Fibroblast of lung (primary cell): ENCODE measurements at regions not wholly inside any gene's neighbourhood (a gene's known extent, or its start where the extent isn't known, plus 50 kb on each side); places are given as distances from the start of the nearest gene placed in this dataset.
"Not testable (repeated sequence)": the region's sequence is repeated elsewhere in the genome, so short reads cannot be mapped to it uniquely, and the experiment has no call there.

Experiments
- CTCF ChIP-seq, 2 donors: IDR thresholded peaks in 1 of 2; conservative IDR thresholded peaks in 1 of 2; 1 replicate in 1 of 2; 2 replicates in 1 of 2; pipeline ENCODE4 v1.5.1; 2011 to 2012; ENCODE audit warnings: low read length in 2 of 2, control low read depth in 1 of 2, inconsistent platforms in 1 of 2, low read depth in 1 of 2, mild to moderate bottlenecking in 1 of 2
- EZH2 ChIP-seq: IDR thresholded peaks from 2 replicates; pipeline ENCODE4 v1.5.1; 2012; ENCODE audit warnings: low read length, control low read depth, mild to moderate bottlenecking; ENCODE audit errors: missing control alignments

GRCh38 chr1:99404399-99404798 is 140.1 kb downstream of the PLPPR4 start:
- not testable (repeated sequence) for TF ChIP-seq CTCF (conservative IDR thresholded peaks at IDR 0.05 in 1 of 2, IDR thresholded peaks at IDR 0.05 in 1 of 2; ENCODE audit: low read depth in 1 of 2, low read length in 2 of 2); EZH2
